ENCODE measurements at regions not wholly inside any gene's neighbourhood (a gene's known extent, or its start where the extent isn't known, plus 50 kb on each side); places are given as distances from the start of the nearest gene placed in this dataset.

GRCh38 chr3:150116196-150116595 lies 145.5 kb upstream of the PFN2 start:
- TF ChIP-seq EZH2 (IDR thresholded peaks at IDR 0.05; ENCODE audit: low read length, unreplicated experiment) (no peak), CTCF (conservative IDR thresholded peaks at IDR 0.05; ENCODE audit: low read depth, low read length) (no peak), EZH2phosphoT487 (IDR thresholded peaks at IDR 0.05; ENCODE audit: borderline replicate concordance, low read length) (no peak)
